Progenitor cell of endocrine pancreas (in vitro differentiated cells): ENCODE measurements at regions not wholly inside any gene's neighbourhood (a gene's known extent, or its start where the extent isn't known, plus 50 kb on each side); places are given as distances from the start of the nearest gene placed in this dataset.
"Not testable (repeated sequence)": the region's sequence is repeated elsewhere in the genome, so short reads cannot be mapped to it uniquely, and the experiment has no call there.

Source experiments
- DNase-seq: peaks from one replicate; pipeline ENCODE4 v3.0.0; 2021; ENCODE audit warnings: low spot score; ENCODE audit not compliant: unreplicated experiment
- H3K27ac Mint-ChIP-seq: 2 replicates; pipeline ENCODE4 v1.8.0; 2021; ENCODE audit warnings: mild to moderate bottlenecking, moderate library complexity, mixed read lengths
- H3K27me3 Mint-ChIP-seq: 2 replicates; pipeline ENCODE4 v1.8.0; 2021; ENCODE audit warnings: mixed read lengths
- H3K36me3 Mint-ChIP-seq: 2 replicates; pipeline ENCODE4 v1.8.0; 2022; ENCODE audit warnings: mixed read lengths; ENCODE audit not compliant: insufficient read depth
- H3K4me1 Mint-ChIP-seq: 2 replicates; pipeline ENCODE4 v1.8.0; 2021; ENCODE audit warnings: low read depth, mixed read lengths
- H3K4me3 Mint-ChIP-seq: 2 replicates; pipeline ENCODE4 v1.8.0; 2021; ENCODE audit warnings: low read depth, mild to moderate bottlenecking, moderate library complexity, mixed read lengths
- H3K9me3 Mint-ChIP-seq: 2 replicates; pipeline ENCODE4 v1.8.0; 2021; ENCODE audit warnings: low read depth, mixed read lengths
- TF ChIP-seq, protein P1 (sequence below): fragments of 200-600 bp; sonication (generic); IDR thresholded peaks from one replicate; pipeline ENCODE4 v1.5.0; 2021; ENCODE audit warnings: antibody characterized with exemption, mild to moderate bottlenecking; ENCODE audit not compliant: unreplicated experiment

DNA sequence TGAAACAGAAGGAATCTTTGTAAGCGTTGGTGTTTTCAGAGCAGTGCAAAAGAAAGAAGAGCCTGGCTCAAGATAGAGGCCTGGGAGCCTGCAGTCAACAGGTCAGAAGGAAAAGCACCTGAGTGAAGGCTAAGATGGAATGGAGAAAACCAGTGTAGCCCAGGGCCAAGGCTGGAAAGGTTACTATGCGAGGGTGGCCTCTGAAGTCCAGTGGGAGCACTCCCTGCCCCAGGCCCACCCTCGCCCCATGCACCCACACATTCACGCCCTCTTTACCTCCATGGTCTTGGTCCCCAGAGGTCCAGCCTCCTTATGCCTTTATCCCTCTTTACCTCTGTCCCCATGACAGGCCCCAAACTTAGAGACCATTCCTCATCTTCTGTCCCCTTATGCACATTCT, 169.2 kb upstream of the ZNF644 start:
- TF ChIP-seq, protein P1, sequence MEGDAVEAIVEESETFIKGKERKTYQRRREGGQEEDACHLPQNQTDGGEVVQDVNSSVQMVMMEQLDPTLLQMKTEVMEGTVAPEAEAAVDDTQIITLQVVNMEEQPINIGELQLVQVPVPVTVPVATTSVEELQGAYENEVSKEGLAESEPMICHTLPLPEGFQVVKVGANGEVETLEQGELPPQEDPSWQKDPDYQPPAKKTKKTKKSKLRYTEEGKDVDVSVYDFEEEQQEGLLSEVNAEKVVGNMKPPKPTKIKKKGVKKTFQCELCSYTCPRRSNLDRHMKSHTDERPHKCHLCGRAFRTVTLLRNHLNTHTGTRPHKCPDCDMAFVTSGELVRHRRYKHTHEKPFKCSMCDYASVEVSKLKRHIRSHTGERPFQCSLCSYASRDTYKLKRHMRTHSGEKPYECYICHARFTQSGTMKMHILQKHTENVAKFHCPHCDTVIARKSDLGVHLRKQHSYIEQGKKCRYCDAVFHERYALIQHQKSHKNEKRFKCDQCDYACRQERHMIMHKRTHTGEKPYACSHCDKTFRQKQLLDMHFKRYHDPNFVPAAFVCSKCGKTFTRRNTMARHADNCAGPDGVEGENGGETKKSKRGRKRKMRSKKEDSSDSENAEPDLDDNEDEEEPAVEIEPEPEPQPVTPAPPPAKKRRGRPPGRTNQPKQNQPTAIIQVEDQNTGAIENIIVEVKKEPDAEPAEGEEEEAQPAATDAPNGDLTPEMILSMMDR: no peak
- Mint-ChIP-seq H3K27me3 (peaks cover 12% of the 10 kb centered on the region), H3K36me3 (no peaks in the 10 kb centered on the region), H3K4me1 (no peaks in the 10 kb centered on the region), H3K27ac (no peak overlapping the region), H3K4me3 (no peak overlapping the region), H3K9me3 (peaks cover under 1% of the 10 kb centered on the region)
- no peak for DNase-seq

DNA sequence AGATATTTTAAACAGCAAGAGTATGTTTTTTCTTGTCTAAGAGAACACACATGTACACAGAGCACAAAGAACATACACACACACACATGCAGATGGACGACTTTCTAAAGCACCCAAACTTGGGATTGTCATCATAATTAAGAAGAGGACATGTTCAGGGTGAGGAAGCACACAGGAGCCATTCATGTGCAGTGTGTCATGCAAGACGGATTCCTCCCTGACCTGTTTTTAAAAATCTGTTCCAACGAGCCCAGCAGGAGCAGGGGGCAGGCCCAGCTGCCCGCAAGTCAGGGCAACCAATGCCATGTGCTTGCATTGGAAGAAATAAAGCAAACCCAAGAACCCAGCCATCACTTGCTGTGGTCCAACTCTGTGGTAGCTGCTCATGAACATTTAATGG, 167.3 kb upstream of the ZNF644 start:
- TF ChIP-seq, protein P1: no peak
- Mint-ChIP-seq H3K36me3 (no peaks in the 10 kb centered on the region), H3K9me3 (peaks cover 16% of the 10 kb centered on the region), H3K4me1 (no peaks in the 10 kb centered on the region), H3K27me3 (peaks cover 16% of the 10 kb centered on the region), H3K27ac (no peak overlapping the region), H3K4me3 (no peak overlapping the region)
- DNase-seq: no peak

DNA sequence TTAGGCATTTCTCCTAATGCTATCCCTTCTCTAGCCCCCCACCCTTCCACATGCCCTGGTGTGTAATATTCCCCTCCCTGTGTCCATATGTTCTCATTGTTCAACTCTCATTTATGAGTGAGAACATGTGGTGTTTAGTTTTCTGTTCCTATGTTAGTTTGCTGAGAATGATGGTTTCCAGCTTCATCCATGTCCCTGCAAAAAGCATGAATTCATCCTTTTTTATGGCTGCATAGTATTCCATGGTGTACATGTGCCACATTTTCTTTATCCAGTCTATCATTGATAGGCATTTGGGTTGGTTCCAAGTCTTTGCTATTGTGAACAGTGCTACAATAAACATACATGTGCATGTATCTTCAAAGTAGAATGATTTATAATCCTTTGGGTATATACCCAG, 161.0 kb upstream of the ZNF644 start:
- H3K27ac Mint-ChIP-seq, H3K4me3 Mint-ChIP-seq: not testable (repeated sequence)

DNA sequence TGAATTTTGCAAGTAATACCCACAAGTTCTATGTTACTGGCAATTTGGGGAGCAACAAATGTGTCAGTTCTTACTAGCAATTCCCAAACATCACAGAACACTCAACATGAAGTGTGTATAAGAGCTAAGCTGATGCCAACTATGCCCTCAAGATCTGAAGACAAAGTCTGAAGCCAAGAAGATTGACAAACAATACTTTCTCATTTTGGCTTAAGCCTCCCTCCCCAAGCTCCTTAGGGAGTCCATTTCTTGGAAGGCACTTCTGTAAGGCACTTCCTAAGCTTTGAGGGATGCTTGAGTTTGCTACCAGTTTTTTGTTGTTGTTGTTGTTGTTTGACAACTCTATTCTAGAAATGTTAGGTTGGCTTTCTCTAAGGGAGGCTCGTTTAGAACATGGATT, 154.4 kb upstream of the ZNF644 start:
- Mint-ChIP-seq H3K27me3 (peaks cover 53% of the 10 kb centered on the region), H3K9me3 (no peaks in the 10 kb centered on the region), H3K36me3 (no peaks in the 10 kb centered on the region), H3K27ac (no peak overlapping the region), H3K4me1 (no peaks in the 10 kb centered on the region), H3K4me3 (no peak overlapping the region)
- TF ChIP-seq, protein P1: no peak
- DNase-seq: no peak

More for the DNA sequence above, 161.0 kb upstream of the ZNF644 start:
- not testable (repeated sequence) for DNase-seq, H3K27me3 Mint-ChIP-seq, H3K4me1 Mint-ChIP-seq, H3K36me3 Mint-ChIP-seq
- peaks cover 23% of the 10 kb centered on the region for H3K9me3 Mint-ChIP-seq

DNA sequence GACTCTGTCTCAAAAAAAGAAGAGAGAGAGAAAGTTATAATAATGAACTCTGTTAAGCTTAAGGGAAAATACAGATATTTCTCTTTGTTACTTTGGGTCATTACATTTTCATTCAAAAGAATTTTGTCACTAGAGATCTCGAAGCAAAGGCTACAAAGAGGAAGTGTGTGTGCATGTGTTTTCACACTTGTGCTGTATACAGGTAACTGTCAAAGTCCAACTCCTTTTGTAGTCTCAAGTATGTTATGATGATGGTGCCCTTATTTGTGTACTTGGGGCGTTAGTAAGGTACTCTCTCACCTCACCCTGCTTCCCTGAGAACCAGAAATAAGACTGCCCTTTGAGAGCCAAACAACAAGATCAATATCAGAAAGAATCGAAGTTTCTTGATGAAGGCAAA, 152.9 kb upstream of the ZNF644 start:
- Mint-ChIP-seq H3K9me3 (no peaks in the 10 kb centered on the region), H3K36me3 (no peaks in the 10 kb centered on the region), H3K27me3 (peaks cover 59% of the 10 kb centered on the region), H3K4me3 (no peak overlapping the region), H3K4me1 (no peaks in the 10 kb centered on the region), H3K27ac (no peak overlapping the region)
- TF ChIP-seq, protein P1: no peak
- DNase-seq: no peak

DNA sequence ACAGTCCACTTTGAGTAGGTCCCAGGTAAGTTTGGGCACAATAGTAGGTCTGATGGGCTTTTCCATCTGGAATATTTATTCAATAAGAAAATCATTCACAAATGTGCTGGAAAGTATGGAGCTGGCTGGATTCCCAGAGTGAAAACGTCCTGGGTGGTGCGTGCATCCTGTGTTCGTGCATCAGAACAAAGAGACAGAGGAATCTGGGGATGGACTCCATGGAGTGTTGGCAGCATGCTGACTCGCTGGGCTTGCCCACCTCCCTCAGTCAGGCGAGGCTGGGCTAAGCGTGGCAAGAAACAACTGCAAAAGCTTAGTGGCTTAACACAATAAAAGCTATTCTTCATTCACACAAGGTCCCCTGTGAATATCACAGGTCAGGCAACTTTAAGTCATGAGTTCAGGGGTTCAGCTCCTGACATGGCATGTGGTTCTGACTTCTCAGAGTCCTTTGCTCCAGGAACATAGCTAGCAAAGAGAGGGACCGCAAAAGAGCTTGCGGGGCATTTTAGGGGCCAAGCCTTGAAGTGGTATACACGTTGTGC, 151.6 kb upstream of the ZNF644 start:
- TF ChIP-seq, protein P1: no peak
- Mint-ChIP-seq H3K4me1 (no peaks in the 10 kb centered on the region), H3K27me3 (peaks cover 59% of the 10 kb centered on the region), H3K9me3 (no peaks in the 10 kb centered on the region), H3K36me3 (no peaks in the 10 kb centered on the region), H3K27ac (no peak overlapping the region), H3K4me3 (no peak overlapping the region)
- DNase-seq: no peak
